ENCODE measurements at regions not wholly inside any gene's neighbourhood (a gene's known extent, or its start where the extent isn't known, plus 50 kb on each side); places are given as distances from the start of the nearest gene placed in this dataset.

GRCh38 chr12:44960856-44961255 is 84.7 kb upstream of the NELL2 start:
- CTCF ChIA-PET (ENCODE audit: low intra/inter-chr PET ratio, low total read pairs), result no interaction called here

GRCh38 chr12:44960423-44960822 is 84.3 kb upstream of the NELL2 start:
- no peak overlapping the region for H2AFZ ChIP-seq (ENCODE audit: low read length)
- POLR2A ChIA-PET, result no interaction called here
- H3K9me3 ChIP-seq (ENCODE audit: low read length), result no peaks in the 10 kb centered on the region
- WGBS (ENCODE audit: low lambda C conversion rate), result 0% methylated on average over 3 of the region's 3 CpGs
- CTCF ChIA-PET (ENCODE audit: low intra/inter-chr PET ratio, low total read pairs), result no interaction called here
- no peak overlapping the region for H3K27ac ChIP-seq (ENCODE audit: extremely low read length, insufficient read depth, low read length)
- H4K20me1 ChIP-seq (ENCODE audit: insufficient read depth, low read length), result no peaks in the 10 kb centered on the region
- H3K4me2 ChIP-seq (ENCODE audit: low read depth, low read length), result no peak overlapping the region
- FAIRE-seq (no peak), DNase-seq (ENCODE audit: low spot score) (no peak), ATAC-seq (no peak)
- no peak overlapping the region for H3K4me3 ChIP-seq (replicated peaks in 1 of 3; ENCODE audit: insufficient read depth in 1 of 3, low read depth in 2 of 3, low read length in 3 of 3)
- H3K9ac ChIP-seq (ENCODE audit: insufficient read depth, low read depth, low read length), result no peak overlapping the region
- no peaks in the 10 kb centered on the region for H3K36me3 ChIP-seq (replicated peaks in 1 of 2; ENCODE audit: control insufficient read depth in 1 of 2, insufficient read depth in 2 of 2, low read length in 2 of 2)
- no TSS peak for BruUV-seq (replicated peaks)
- H3K79me2 ChIP-seq (ENCODE audit: insufficient read depth, low read length), result no peaks in the 10 kb centered on the region
- H3K27me3 ChIP-seq (ENCODE audit: control insufficient read depth in 1 of 2, insufficient read depth in 2 of 2, low read length in 2 of 2), result no peaks in the 10 kb centered on the region
- H3K4me1 ChIP-seq (ENCODE audit: insufficient read depth, low read length), result no peaks in the 10 kb centered on the region
- in situ Hi-C loops (cut with HindIII; ENCODE audit: extremely low pct_ligation_motif_present, low pct_unique_long_range_greater_than_20kb) (no loop called here), intact Hi-C loops (cut with micrococcal nuclease; ENCODE audit: unreplicated experiment) (no loop called here)
- TF ChIP-seq, protein P1, sequence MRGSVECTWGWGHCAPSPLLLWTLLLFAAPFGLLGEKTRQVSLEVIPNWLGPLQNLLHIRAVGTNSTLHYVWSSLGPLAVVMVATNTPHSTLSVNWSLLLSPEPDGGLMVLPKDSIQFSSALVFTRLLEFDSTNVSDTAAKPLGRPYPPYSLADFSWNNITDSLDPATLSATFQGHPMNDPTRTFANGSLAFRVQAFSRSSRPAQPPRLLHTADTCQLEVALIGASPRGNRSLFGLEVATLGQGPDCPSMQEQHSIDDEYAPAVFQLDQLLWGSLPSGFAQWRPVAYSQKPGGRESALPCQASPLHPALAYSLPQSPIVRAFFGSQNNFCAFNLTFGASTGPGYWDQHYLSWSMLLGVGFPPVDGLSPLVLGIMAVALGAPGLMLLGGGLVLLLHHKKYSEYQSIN (CRISPR knock-in tag; IDR thresholded peaks at IDR 0.05; ENCODE audit: borderline replicate concordance), result no peak
- no peak for TF ChIP-seq MIXL1 (CRISPR knock-in tag; IDR thresholded peaks at IDR 0.05)
- TF ChIP-seq, protein P2, sequence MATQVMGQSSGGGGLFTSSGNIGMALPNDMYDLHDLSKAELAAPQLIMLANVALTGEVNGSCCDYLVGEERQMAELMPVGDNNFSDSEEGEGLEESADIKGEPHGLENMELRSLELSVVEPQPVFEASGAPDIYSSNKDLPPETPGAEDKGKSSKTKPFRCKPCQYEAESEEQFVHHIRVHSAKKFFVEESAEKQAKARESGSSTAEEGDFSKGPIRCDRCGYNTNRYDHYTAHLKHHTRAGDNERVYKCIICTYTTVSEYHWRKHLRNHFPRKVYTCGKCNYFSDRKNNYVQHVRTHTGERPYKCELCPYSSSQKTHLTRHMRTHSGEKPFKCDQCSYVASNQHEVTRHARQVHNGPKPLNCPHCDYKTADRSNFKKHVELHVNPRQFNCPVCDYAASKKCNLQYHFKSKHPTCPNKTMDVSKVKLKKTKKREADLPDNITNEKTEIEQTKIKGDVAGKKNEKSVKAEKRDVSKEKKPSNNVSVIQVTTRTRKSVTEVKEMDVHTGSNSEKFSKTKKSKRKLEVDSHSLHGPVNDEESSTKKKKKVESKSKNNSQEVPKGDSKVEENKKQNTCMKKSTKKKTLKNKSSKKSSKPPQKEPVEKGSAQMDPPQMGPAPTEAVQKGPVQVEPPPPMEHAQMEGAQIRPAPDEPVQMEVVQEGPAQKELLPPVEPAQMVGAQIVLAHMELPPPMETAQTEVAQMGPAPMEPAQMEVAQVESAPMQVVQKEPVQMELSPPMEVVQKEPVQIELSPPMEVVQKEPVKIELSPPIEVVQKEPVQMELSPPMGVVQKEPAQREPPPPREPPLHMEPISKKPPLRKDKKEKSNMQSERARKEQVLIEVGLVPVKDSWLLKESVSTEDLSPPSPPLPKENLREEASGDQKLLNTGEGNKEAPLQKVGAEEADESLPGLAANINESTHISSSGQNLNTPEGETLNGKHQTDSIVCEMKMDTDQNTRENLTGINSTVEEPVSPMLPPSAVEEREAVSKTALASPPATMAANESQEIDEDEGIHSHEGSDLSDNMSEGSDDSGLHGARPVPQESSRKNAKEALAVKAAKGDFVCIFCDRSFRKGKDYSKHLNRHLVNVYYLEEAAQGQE (IDR thresholded peaks at IDR 0.05; ENCODE audit: borderline replicate concordance in 1 of 2, low read depth in 1 of 2, low read length in 2 of 2), result no peak

More at GRCh38 chr12:44960856-44961255, 84.7 kb upstream of the NELL2 start:
- H3K27ac ChIP-seq (ENCODE audit: extremely low read length, insufficient read depth, low read length), result no peak overlapping the region
- 20% methylated on average over 2 of the region's 3 CpGs for WGBS (ENCODE audit: low lambda C conversion rate)
- H3K4me2 ChIP-seq (ENCODE audit: low read depth, low read length), result no peak overlapping the region
- no TSS peak for BruUV-seq (replicated peaks)
- H2AFZ ChIP-seq (ENCODE audit: low read length), result no peak overlapping the region
- peak; percentile 95 for ATAC-seq
- no peaks in the 10 kb centered on the region for H3K4me1 ChIP-seq (ENCODE audit: insufficient read depth, low read length)
- DNase-seq (ENCODE audit: low spot score), result peak; percentile 8
- intact Hi-C loops (cut with micrococcal nuclease; ENCODE audit: unreplicated experiment), result no loop called here
- POLR2A ChIA-PET, result no interaction called here
- no peak overlapping the region for H3K4me3 ChIP-seq (replicated peaks in 1 of 3; ENCODE audit: insufficient read depth in 1 of 3, low read depth in 2 of 3, low read length in 3 of 3)
- no peaks in the 10 kb centered on the region for H3K27me3 ChIP-seq (ENCODE audit: control insufficient read depth in 1 of 2, insufficient read depth in 2 of 2, low read length in 2 of 2)
- TF ChIP-seq, protein P3, sequence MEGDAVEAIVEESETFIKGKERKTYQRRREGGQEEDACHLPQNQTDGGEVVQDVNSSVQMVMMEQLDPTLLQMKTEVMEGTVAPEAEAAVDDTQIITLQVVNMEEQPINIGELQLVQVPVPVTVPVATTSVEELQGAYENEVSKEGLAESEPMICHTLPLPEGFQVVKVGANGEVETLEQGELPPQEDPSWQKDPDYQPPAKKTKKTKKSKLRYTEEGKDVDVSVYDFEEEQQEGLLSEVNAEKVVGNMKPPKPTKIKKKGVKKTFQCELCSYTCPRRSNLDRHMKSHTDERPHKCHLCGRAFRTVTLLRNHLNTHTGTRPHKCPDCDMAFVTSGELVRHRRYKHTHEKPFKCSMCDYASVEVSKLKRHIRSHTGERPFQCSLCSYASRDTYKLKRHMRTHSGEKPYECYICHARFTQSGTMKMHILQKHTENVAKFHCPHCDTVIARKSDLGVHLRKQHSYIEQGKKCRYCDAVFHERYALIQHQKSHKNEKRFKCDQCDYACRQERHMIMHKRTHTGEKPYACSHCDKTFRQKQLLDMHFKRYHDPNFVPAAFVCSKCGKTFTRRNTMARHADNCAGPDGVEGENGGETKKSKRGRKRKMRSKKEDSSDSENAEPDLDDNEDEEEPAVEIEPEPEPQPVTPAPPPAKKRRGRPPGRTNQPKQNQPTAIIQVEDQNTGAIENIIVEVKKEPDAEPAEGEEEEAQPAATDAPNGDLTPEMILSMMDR (CRISPR knock-in tag; IDR thresholded peaks at IDR 0.05), result 0 out of 2 replicates have a peak, but pooled peaks have one; percentile 17
- TF ChIP-seq ZNF460 (CRISPR knock-in tag; IDR thresholded peaks at IDR 0.05; ENCODE audit: borderline replicate concordance) (no peak), NFIB (CRISPR knock-in tag; IDR thresholded peaks at IDR 0.05; ENCODE audit: borderline replicate concordance) (no peak)
- TF ChIP-seq, protein P4, sequence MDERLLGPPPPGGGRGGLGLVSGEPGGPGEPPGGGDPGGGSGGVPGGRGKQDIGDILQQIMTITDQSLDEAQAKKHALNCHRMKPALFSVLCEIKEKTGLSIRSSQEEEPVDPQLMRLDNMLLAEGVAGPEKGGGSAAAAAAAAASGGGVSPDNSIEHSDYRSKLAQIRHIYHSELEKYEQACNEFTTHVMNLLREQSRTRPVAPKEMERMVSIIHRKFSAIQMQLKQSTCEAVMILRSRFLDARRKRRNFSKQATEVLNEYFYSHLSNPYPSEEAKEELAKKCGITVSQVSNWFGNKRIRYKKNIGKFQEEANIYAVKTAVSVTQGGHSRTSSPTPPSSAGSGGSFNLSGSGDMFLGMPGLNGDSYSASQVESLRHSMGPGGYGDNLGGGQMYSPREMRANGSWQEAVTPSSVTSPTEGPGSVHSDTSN (CRISPR knock-in tag; IDR thresholded peaks at IDR 0.05), result no peak
- H3K9me3 ChIP-seq (ENCODE audit: low read length), result no peaks in the 10 kb centered on the region
- no peaks in the 10 kb centered on the region for H3K79me2 ChIP-seq (ENCODE audit: insufficient read depth, low read length)
- no peak for FAIRE-seq
- H3K36me3 ChIP-seq (replicated peaks in 1 of 2; ENCODE audit: control insufficient read depth in 1 of 2, insufficient read depth in 2 of 2, low read length in 2 of 2), result no peaks in the 10 kb centered on the region
- in situ Hi-C loops (cut with HindIII; ENCODE audit: extremely low pct_ligation_motif_present, low pct_unique_long_range_greater_than_20kb), result no loop called here
- H3K9ac ChIP-seq (ENCODE audit: insufficient read depth, low read depth, low read length), result no peak overlapping the region
- no peaks in the 10 kb centered on the region for H4K20me1 ChIP-seq (ENCODE audit: insufficient read depth, low read length)
